Rectal smooth muscle tissue (tissue), 1 donor: ENCODE measurements at regions not wholly inside any gene's neighbourhood (a gene's known extent, or its start where the extent isn't known, plus 50 kb on each side); places are given as distances from the start of the nearest gene placed in this dataset.
"Not testable (repeated sequence)": the region's sequence is repeated elsewhere in the genome, so short reads cannot be mapped to it uniquely, and the experiment has no call there.

Experiments
- H3K27ac ChIP-seq: one replicate; pipeline ENCODE4 v1.7.0; 2013; ENCODE audit warnings: low read depth, low read length, inconsistent platforms
- H3K27me3 ChIP-seq: one replicate; pipeline ENCODE4 v1.7.0; 2013; ENCODE audit warnings: low read length; ENCODE audit not compliant: control insufficient read depth, insufficient read depth
- H3K36me3 ChIP-seq: one replicate; pipeline ENCODE4 v1.7.0; 2013; ENCODE audit warnings: low read length; ENCODE audit not compliant: control insufficient read depth, insufficient read depth
- H3K4me1 ChIP-seq: one replicate; pipeline ENCODE4 v1.7.0; 2013; ENCODE audit warnings: low read length; ENCODE audit not compliant: control insufficient read depth, insufficient read depth
- H3K4me3 ChIP-seq: one replicate; pipeline ENCODE4 v1.7.0; 2013; ENCODE audit warnings: low read length
- H3K9ac ChIP-seq: one replicate; pipeline ENCODE4 v1.7.0; 2013; ENCODE audit warnings: low read length

GRCh38 chr1:79895573-79895972, 889.0 kb upstream of the ADGRL4 start:
- Histone ChIP-seq H3K36me3 (no peaks in the 10 kb centered on the region), H3K9ac (no peak overlapping the region), H3K27ac (no peak overlapping the region), H3K4me3 (no peak overlapping the region), H3K4me1 (no peaks in the 10 kb centered on the region), H3K27me3 (no peaks in the 10 kb centered on the region)

GRCh38 chr1:79894129-79894528, 887.6 kb upstream of the ADGRL4 start:
- H3K27ac ChIP-seq, H3K4me1 ChIP-seq, H3K36me3 ChIP-seq, H3K9ac ChIP-seq, H3K27me3 ChIP-seq, H3K4me3 ChIP-seq: not testable (repeated sequence)

DNA sequence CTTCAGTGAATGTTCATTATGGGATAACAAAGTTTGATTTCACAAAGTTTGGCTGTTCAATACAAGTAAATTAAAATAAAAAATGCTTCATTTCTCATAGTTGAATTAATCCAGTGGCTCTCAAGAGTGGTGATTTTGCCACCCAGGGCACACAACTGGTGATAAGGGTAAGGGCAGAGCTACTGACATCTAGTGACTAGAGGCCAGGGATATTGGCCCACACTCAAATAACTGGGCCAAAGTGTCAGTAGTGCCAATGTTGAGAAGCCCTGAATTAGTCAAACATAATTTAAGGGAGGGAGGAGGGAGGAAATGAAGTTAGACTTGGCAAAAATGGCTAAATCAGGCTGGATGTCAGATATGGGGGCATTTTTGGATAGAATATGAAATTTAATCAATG, 880.5 kb upstream of the ADGRL4 start:
- Histone ChIP-seq H3K27ac (no peak overlapping the region), H3K9ac (no peak overlapping the region), H3K36me3 (no peaks in the 10 kb centered on the region), H3K4me1 (no peaks in the 10 kb centered on the region), H3K4me3 (no peak overlapping the region), H3K27me3 (no peaks in the 10 kb centered on the region)

DNA sequence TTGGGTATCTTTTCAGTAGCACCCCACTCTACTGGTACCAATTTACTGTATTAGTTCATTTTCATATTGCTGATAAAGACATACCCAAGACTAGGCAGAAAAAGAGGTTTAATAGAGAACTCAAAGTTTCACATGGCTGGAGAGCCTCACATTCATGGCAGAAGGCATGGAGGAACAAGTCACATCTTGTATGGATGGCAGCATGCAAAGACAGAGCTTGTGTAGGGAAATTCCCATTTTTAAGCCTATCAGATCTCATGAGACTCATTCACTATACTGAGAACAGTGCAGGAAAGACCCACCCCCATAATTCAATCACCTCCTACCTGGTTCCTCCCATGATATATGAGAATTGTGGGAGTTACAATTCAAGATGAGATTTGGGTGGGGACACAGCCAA, 878.6 kb upstream of the ADGRL4 start:
- Histone ChIP-seq H3K36me3 (no peaks in the 10 kb centered on the region), H3K27ac (no peak overlapping the region), H3K4me3 (no peak overlapping the region), H3K4me1 (no peaks in the 10 kb centered on the region), H3K9ac (no peak overlapping the region), H3K27me3 (no peaks in the 10 kb centered on the region)

DNA sequence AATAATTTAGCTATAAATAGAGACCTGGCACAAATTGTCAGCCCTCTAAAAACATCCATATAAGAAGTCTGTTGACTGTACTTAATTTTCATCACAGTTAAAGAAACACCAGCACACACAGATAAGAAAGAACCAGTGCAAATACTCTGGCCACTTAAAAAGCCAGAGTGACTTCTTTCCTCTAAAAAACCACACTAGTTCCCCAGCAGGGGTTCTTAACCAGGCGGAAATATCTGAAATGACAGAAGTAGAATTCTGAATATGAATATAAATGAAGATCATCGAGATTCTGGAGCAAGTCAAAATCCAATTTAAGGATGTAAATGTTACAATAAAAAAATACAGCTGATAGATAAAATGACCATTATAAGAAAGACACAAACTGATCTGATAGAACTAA, 870.6 kb upstream of the ADGRL4 start:
- no peaks in the 10 kb centered on the region for H3K27me3 ChIP-seq
- H3K9ac ChIP-seq, result no peak overlapping the region
- no peak overlapping the region for H3K27ac ChIP-seq
- H3K4me1 ChIP-seq, result no peaks in the 10 kb centered on the region
- no peaks in the 10 kb centered on the region for H3K36me3 ChIP-seq
- no peak overlapping the region for H3K4me3 ChIP-seq

GRCh38 chr1:79875187-79875586, 868.7 kb upstream of the ADGRL4 start:
- Histone ChIP-seq H3K9ac (no peak overlapping the region), H3K4me3 (no peak overlapping the region), H3K4me1 (no peaks in the 10 kb centered on the region), H3K27me3 (no peaks in the 10 kb centered on the region), H3K36me3 (no peaks in the 10 kb centered on the region), H3K27ac (no peak overlapping the region)

GRCh38 chr1:79874289-79874688, 867.8 kb upstream of the ADGRL4 start:
- H3K4me3 ChIP-seq, result no peak overlapping the region
- no peaks in the 10 kb centered on the region for H3K27me3 ChIP-seq
- no peak overlapping the region for H3K9ac ChIP-seq
- H3K36me3 ChIP-seq, result no peaks in the 10 kb centered on the region
- H3K4me1 ChIP-seq, result no peaks in the 10 kb centered on the region
- no peak overlapping the region for H3K27ac ChIP-seq

DNA sequence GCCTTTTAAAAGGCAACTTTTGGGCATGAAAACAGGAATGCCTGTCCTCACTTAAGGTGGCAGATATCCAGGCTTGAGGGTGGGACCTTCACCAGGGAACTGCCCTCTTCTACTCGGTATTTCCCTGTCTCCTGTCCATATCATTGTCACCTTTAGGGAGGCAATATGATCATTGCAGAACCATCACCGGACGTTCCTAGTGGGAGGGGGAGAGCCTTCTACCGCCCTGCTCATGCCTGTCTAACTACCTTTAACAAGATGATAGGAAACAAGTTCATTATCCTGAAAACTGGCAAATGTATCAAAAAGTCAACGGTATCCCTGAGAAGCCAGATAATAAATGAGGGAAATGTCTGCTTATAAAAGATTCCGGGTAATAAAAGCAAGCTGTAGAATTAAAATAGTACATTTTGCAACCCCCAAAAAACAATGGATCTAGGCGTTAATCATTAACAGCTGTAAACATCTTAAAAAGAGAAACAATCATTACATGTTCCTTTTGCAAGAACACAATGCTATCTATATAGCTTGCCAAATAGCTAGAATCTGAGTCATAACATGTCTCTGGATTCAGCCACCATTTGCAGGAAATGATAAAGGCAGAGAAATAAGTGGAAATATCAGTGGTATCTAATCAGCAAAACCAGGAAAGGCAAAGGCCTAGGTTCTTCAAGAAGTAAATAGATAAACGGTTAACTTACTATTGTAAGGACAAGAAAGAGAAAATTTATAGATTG, 852.9 kb upstream of the ADGRL4 start:
- Histone ChIP-seq H3K27me3 (no peaks in the 10 kb centered on the region), H3K9ac (no peak overlapping the region), H3K4me1 (no peaks in the 10 kb centered on the region), H3K27ac (no peak overlapping the region), H3K36me3 (no peaks in the 10 kb centered on the region), H3K4me3 (no peak overlapping the region)

GRCh38 chr1:79852004-79852403, 845.5 kb upstream of the ADGRL4 start:
- no peaks in the 10 kb centered on the region for H3K27me3 ChIP-seq
- H3K36me3 ChIP-seq, result no peaks in the 10 kb centered on the region
- H3K4me1 ChIP-seq, result no peaks in the 10 kb centered on the region
- no peak overlapping the region for H3K4me3 ChIP-seq
- H3K9ac ChIP-seq, result no peak overlapping the region
- no peak overlapping the region for H3K27ac ChIP-seq

DNA sequence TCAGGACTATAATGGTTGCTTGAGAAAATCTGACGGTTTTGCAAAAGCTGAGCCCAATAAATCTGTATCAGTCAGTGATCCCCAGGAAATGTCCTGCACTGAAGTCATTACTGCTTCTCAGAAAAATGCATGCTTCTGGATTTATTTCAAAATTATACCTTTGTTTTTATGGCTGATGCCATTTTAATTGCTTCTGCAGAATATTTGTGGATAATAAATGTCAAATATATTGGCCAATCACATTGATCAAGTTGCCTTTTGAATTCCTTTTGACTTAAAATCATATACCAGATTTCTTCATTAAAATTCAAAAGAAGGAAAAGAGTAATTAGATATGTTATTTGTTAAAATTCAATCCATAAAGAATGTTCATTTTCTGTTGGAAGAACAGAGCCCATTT, 842.9 kb upstream of the ADGRL4 start:
- Histone ChIP-seq H3K4me1 (no peaks in the 10 kb centered on the region), H3K27ac (no peak overlapping the region), H3K4me3 (no peak overlapping the region), H3K27me3 (no peaks in the 10 kb centered on the region), H3K9ac (no peak overlapping the region), H3K36me3 (no peaks in the 10 kb centered on the region)

DNA sequence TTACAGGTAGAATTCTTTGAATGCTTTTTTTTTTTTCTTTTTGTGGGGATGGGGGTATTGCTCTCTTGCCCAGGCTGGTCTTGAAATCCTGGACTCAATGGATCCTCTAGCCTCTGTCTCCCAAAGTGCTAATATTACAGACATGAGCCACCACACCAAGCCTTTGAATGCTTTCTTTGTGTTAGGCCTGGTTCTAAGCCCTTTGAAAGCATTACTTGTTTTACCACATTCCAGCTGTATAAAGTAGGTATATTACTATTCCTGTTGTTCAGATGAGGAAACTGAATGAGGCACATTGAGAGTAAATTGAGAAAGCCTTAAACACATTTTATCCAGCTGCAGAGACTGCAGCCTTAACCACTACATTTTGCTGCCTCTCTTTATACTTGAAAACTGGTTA, 841.8 kb upstream of the ADGRL4 start:
- no peak overlapping the region for H3K9ac ChIP-seq
- no peaks in the 10 kb centered on the region for H3K4me1 ChIP-seq
- H3K27me3 ChIP-seq, result no peaks in the 10 kb centered on the region
- no peaks in the 10 kb centered on the region for H3K36me3 ChIP-seq
- no peak overlapping the region for H3K27ac ChIP-seq
- no peak overlapping the region for H3K4me3 ChIP-seq

DNA sequence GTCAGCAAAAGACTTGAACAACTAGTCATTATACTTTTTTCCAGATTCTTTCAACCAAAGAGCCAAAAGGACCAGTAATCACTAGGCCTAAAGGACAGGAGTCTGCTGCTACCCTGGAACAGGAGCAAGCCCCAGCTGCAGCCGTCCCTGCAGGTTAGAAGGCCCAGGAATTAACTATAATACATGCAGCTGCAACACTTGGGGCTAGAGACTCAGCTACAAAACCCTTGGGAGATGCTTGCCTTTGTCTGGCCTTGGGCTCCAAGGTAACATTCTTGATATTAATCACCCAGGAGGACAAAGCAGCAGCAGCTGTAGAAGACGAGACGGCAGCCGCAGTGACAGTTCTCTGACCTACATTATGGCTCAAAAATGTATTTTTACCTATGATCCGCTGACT, 841.2 kb upstream of the ADGRL4 start:
- Histone ChIP-seq H3K36me3 (no peaks in the 10 kb centered on the region), H3K4me1 (no peaks in the 10 kb centered on the region), H3K27me3 (no peaks in the 10 kb centered on the region), H3K27ac (no peak overlapping the region), H3K9ac (no peak overlapping the region), H3K4me3 (no peak overlapping the region)

DNA sequence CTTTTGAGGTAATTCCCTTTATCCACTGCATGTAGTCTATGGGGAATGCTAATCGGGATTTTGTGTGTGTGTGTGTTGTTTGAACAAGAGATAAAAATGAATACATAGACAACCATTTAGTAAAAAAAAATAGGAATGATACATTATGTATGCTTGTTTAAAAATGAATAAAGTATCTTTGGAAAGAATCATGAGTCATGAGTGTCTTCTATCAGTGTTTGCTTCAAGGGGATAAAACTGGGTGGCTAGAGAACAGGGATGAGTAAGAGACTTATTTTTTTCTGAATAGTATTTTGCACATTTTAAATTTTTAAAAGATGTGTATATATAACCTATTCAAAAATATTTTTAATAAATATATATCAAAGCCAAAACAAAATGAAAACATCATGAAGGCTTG, 839.4 kb upstream of the ADGRL4 start:
- Histone ChIP-seq H3K27me3 (no peaks in the 10 kb centered on the region), H3K27ac (no peak overlapping the region), H3K4me1 (no peaks in the 10 kb centered on the region), H3K9ac (no peak overlapping the region), H3K4me3 (no peak overlapping the region), H3K36me3 (no peaks in the 10 kb centered on the region)
